ENCODE measurements at regions not wholly inside any gene's neighbourhood (a gene's known extent, or its start where the extent isn't known, plus 50 kb on each side); places are given as distances from the start of the nearest gene placed in this dataset.

DNA sequence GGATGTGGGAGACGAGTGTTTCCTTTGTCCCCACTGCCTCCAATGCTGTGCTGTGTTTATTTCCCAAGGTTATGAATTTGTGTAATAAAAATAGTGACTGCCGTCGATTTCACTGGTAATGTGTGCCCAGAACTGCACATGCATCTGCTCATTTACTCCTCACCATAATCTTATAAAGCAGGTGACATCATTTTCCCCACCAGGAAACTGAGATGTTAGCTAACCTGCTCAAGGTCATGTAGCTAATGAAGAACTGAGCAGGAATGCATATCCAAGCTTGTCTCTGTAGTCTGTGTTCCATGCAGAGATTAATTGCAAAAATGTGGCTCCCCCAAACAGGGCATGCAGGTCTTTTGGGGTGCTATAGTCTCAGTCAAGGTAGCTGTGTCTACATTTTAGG is 224.4 kb downstream of the TENT4A start:
- Histone ChIP-seq H3K9me2 (ENCODE audit: insufficient read depth, low read length) (no peaks in the 10 kb centered on the region), H3K27ac (ENCODE audit: low read depth, low read length, poor library complexity, severe bottlenecking) (no peak overlapping the region), H3K9me3 (ENCODE audit: low read length) (no peaks in the 10 kb centered on the region), H3K4me3 (ENCODE audit: low read depth, low read length, poor library complexity, severe bottlenecking) (no peak overlapping the region), H3K4me2 (ENCODE audit: low read length) (no peak overlapping the region), H2AFZ (ENCODE audit: low read length) (no peak overlapping the region), H4K20me1 (ENCODE audit: insufficient read depth, low read length) (no peaks in the 10 kb centered on the region), H3K4me1 (ENCODE audit: insufficient read depth, low read length, poor library complexity, severe bottlenecking) (no peaks in the 10 kb centered on the region), H3K79me2 (ENCODE audit: insufficient read depth, low read depth, low read length) (no peaks in the 10 kb centered on the region), H3K36me3 (ENCODE audit: insufficient read depth, low read length) (no peaks in the 10 kb centered on the region)
- POLR2A ChIA-PET: no interaction called here
- no TSS peak for BruUV-seq (replicated peaks)
- no peak for TF ChIP-seq CTCF (conservative IDR thresholded peaks at IDR 0.05; ENCODE audit: low read length)
- TF ChIP-seq EZH2phosphoT487 (IDR thresholded peaks at IDR 0.05; ENCODE audit: borderline replicate concordance, low read depth, low read length): no peak
- CTCF ChIA-PET (ENCODE audit: unreplicated experiment): no interaction called here
- no peak for DNase-seq (ENCODE audit: low spot score)
- intact Hi-C loops (cut with micrococcal nuclease; ENCODE audit: unreplicated experiment): no loop called here

- TF ChIP-seq EZH2phosphoT487 (IDR thresholded peaks at IDR 0.05; ENCODE audit: borderline replicate concordance, low read depth, low read length) (no peak), CTCF (conservative IDR thresholded peaks at IDR 0.05; ENCODE audit: low read length) (no peak)
- no peak overlapping the region for H3K27ac ChIP-seq (ENCODE audit: low read depth, low read length, poor library complexity, severe bottlenecking)
- no peaks in the 10 kb centered on the region for H3K9me2 ChIP-seq (ENCODE audit: insufficient read depth, low read length)
- no peak overlapping the region for H3K4me2 ChIP-seq (ENCODE audit: low read length)
- no peak for DNase-seq (ENCODE audit: low spot score)
- intact Hi-C loops (cut with micrococcal nuclease; ENCODE audit: unreplicated experiment): no loop called here
- H3K79me2 ChIP-seq (ENCODE audit: insufficient read depth, low read depth, low read length): no peaks in the 10 kb centered on the region
- no TSS peak for BruUV-seq (replicated peaks)
- no peaks in the 10 kb centered on the region for H3K36me3 ChIP-seq (ENCODE audit: insufficient read depth, low read length)
- ChIA-PET CTCF (ENCODE audit: unreplicated experiment) (no interaction called here), POLR2A (no interaction called here)
- H3K4me1 ChIP-seq (ENCODE audit: insufficient read depth, low read length, poor library complexity, severe bottlenecking): no peaks in the 10 kb centered on the region
- no peaks in the 10 kb centered on the region for H4K20me1 ChIP-seq (ENCODE audit: insufficient read depth, low read length)
- H3K4me3 ChIP-seq (ENCODE audit: low read depth, low read length, poor library complexity, severe bottlenecking): no peak overlapping the region
- no peak overlapping the region for H2AFZ ChIP-seq (ENCODE audit: low read length)
- no peaks in the 10 kb centered on the region for H3K9me3 ChIP-seq (ENCODE audit: low read length)
These were observed 228.4 kb downstream of the TENT4A start for GRCh38 chr5:6941631-6942030.

- H3K36me3 ChIP-seq (ENCODE audit: insufficient read depth, low read length): no peaks in the 10 kb centered on the region
- no peaks in the 10 kb centered on the region for H3K79me2 ChIP-seq (ENCODE audit: insufficient read depth, low read depth, low read length)
- H2AFZ ChIP-seq (ENCODE audit: low read length): no peak overlapping the region
- H4K20me1 ChIP-seq (ENCODE audit: insufficient read depth, low read length): no peaks in the 10 kb centered on the region
- POLR2A ChIA-PET: no interaction called here
- H3K9me3 ChIP-seq (ENCODE audit: low read length): no peaks in the 10 kb centered on the region
- no peak for TF ChIP-seq CTCF (conservative IDR thresholded peaks at IDR 0.05; ENCODE audit: low read length)
- no peak for TF ChIP-seq EZH2phosphoT487 (IDR thresholded peaks at IDR 0.05; ENCODE audit: borderline replicate concordance, low read depth, low read length)
- no peak overlapping the region for H3K4me2 ChIP-seq (ENCODE audit: low read length)
- no TSS peak for BruUV-seq (replicated peaks)
- CTCF ChIA-PET (ENCODE audit: unreplicated experiment): no interaction called here
- no peaks in the 10 kb centered on the region for H3K9me2 ChIP-seq (ENCODE audit: insufficient read depth, low read length)
- H3K27ac ChIP-seq (ENCODE audit: low read depth, low read length, poor library complexity, severe bottlenecking): no peak overlapping the region
- DNase-seq (ENCODE audit: low spot score): no peak
- intact Hi-C loops (cut with micrococcal nuclease; ENCODE audit: unreplicated experiment): no loop called here
- H3K4me1 ChIP-seq (ENCODE audit: insufficient read depth, low read length, poor library complexity, severe bottlenecking): no peaks in the 10 kb centered on the region
- no peak overlapping the region for H3K4me3 ChIP-seq (ENCODE audit: low read depth, low read length, poor library complexity, severe bottlenecking)
These were observed 230.2 kb downstream of the TENT4A start for GRCh38 chr5:6943197-6944112.
